Trophoblast cell (in vitro differentiated cells and primary cell): ENCODE measurements at regions not wholly inside any gene's neighbourhood (a gene's known extent, or its start where the extent isn't known, plus 50 kb on each side); places are given as distances from the start of the nearest gene placed in this dataset.

Source experiments
- DNase-seq, 2 donors: peaks; one replicate each; pipeline ENCODE4 v3.0.0-alpha.2; 2016
- H2AFZ ChIP-seq: 2 replicates; pipeline ENCODE4 v1.6.1; 2013; ENCODE audit warnings: low read length, moderate library complexity, mild to moderate bottlenecking; ENCODE audit not compliant: insufficient read depth, poor library complexity
- H2AK5ac ChIP-seq: 2 replicates; pipeline ENCODE4 v1.6.1; 2013; ENCODE audit warnings: mild to moderate bottlenecking, low read length
- H2BK120ac ChIP-seq: 2 replicates; pipeline ENCODE4 v1.6.1; 2013; ENCODE audit warnings: low read length, mild to moderate bottlenecking, moderate library complexity; ENCODE audit not compliant: insufficient read depth, poor library complexity
- H2BK12ac ChIP-seq: 2 replicates; pipeline ENCODE4 v1.6.1; 2013; ENCODE audit warnings: mild to moderate bottlenecking, low read length, moderate library complexity
- H2BK5ac ChIP-seq: 2 replicates; pipeline ENCODE4 v1.6.1; 2013; ENCODE audit warnings: low read length, low read depth, moderate library complexity, mild to moderate bottlenecking; ENCODE audit not compliant: poor library complexity
- H3K14ac ChIP-seq: 2 replicates; pipeline ENCODE4 v1.6.1; 2013; ENCODE audit warnings: mild to moderate bottlenecking, low read length
- H3K18ac ChIP-seq: 2 replicates; pipeline ENCODE4 v1.6.1; 2013; ENCODE audit warnings: mild to moderate bottlenecking, low read length
- H3K23ac ChIP-seq: 2 replicates; pipeline ENCODE4 v1.6.1; 2013; ENCODE audit warnings: low read length
- H3K27ac ChIP-seq: 2 replicates; pipeline ENCODE4 v1.5.1; 2013; ENCODE audit warnings: low read depth, mild to moderate bottlenecking, inconsistent platforms, low read length, moderate library complexity
- H3K27me3 ChIP-seq: 2 replicates; pipeline ENCODE4 v1.6.1; 2013; ENCODE audit warnings: inconsistent platforms, mild to moderate bottlenecking, low read length, moderate library complexity; ENCODE audit not compliant: insufficient read depth
- H3K36me3 ChIP-seq, 2 experiments: 1 replicate in 1 of 2; 2 replicates in 1 of 2; pipeline ENCODE4 v1.6.1; 2013; ENCODE audit warnings: low read length in 2 of 2, mild to moderate bottlenecking in 2 of 2, moderate library complexity in 1 of 2; ENCODE audit not compliant: insufficient read depth in 2 of 2, control insufficient read depth in 1 of 2
- H3K4ac ChIP-seq: 2 replicates; pipeline ENCODE4 v1.6.1; 2013; ENCODE audit warnings: low read depth, mild to moderate bottlenecking, low read length, moderate library complexity
- H3K4me1 ChIP-seq, 2 experiments: 1 replicate in 1 of 2; 2 replicates in 1 of 2; pipeline ENCODE4 v1.6.1; 2013; ENCODE audit warnings: low read length in 2 of 2, mild to moderate bottlenecking in 2 of 2, moderate library complexity in 1 of 2; ENCODE audit not compliant: insufficient read depth in 2 of 2, control insufficient read depth in 1 of 2
- H3K4me2 ChIP-seq: 2 replicates; pipeline ENCODE4 v1.6.1; 2013; ENCODE audit warnings: inconsistent platforms, mild to moderate bottlenecking, low read length, moderate library complexity
- H3K4me3 ChIP-seq: 2 replicates; pipeline ENCODE4 v1.5.1; 2013; ENCODE audit warnings: mild to moderate bottlenecking, low read depth, low read length, inconsistent platforms
- H3K79me1 ChIP-seq: one replicate; pipeline ENCODE4 v1.6.1; 2013; ENCODE audit warnings: low read length
- H3K79me2 ChIP-seq: 2 replicates; pipeline ENCODE4 v1.6.1; 2013; ENCODE audit warnings: low read length, mild to moderate bottlenecking; ENCODE audit not compliant: control insufficient read depth, insufficient read depth, poor library complexity
- H3K9ac ChIP-seq: 2 replicates; pipeline ENCODE4 v1.6.1; 2013; ENCODE audit warnings: mild to moderate bottlenecking, low read length
- H3K9me3 ChIP-seq: 2 replicates; pipeline ENCODE4 v1.6.1; 2013; ENCODE audit warnings: low read depth, mild to moderate bottlenecking, control low read depth, inconsistent platforms, low read length; ENCODE audit not compliant: insufficient read depth
- H4K12ac ChIP-seq: 2 replicates; pipeline ENCODE4 v1.6.1; 2013; ENCODE audit warnings: low read depth, mild to moderate bottlenecking, low read length, moderate library complexity
- H4K8ac ChIP-seq: 2 replicates; pipeline ENCODE4 v1.6.1; 2013; ENCODE audit warnings: low read depth, mild to moderate bottlenecking, low read length, moderate library complexity
- H4K91ac ChIP-seq: one replicate; pipeline ENCODE4 v1.6.1; 2013; ENCODE audit warnings: low read depth, mild to moderate bottlenecking, low read length, moderate library complexity
- WGBS: extraction: QIAGEN DNeasy Blood & Tissue Kit; methylation state at CpG from one replicate; pipeline ENCODE4 v1.1.7; 2013; ENCODE audit warnings: missing lambda C conversion rate; ENCODE audit not compliant: insufficient read length, insufficient coverage; ENCODE audit errors: extremely low coverage; 5-methylcytosine and 5-hydroxymethylcytosine counted together

DNA sequence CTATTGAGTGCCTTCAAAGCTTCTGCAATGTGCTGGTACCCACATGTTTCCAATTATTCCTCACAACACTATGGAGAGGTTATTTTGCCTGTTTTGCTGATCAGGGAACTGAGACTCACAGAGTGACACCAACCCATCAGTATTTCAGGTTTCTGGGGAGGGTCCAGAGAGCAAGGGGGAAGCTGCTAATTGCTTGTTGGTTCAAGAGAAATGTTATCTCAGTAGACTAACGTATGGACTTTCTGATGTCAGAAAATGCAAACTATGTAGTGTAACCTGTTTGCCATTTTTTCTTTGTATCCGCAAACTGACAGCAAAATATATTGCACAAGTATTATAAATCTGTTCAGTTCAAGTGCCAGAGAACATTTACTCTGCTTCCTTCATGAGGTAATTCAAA lies 108.3 kb upstream of the MSX2 start:
- Histone ChIP-seq H4K8ac (no peak overlapping the region), H3K4me3 (no peak overlapping the region), H3K79me2 (peaks cover 8% of the 10 kb centered on the region), H3K14ac (no peak overlapping the region), H3K4me1 (peaks cover 28 to 33% of the 10 kb centered on the region in 2 experiments), H2BK5ac (no peak overlapping the region), H4K12ac (no peak overlapping the region), H2BK12ac (no peak overlapping the region), H3K18ac (no peak overlapping the region), H3K9ac (no peak overlapping the region), H2BK120ac (no peak overlapping the region), H2AK5ac (no peak overlapping the region), H3K9me3 (no peaks in the 10 kb centered on the region), H3K79me1 (peaks cover 50% of the 10 kb centered on the region), H2AFZ (no peak overlapping the region), H3K23ac (no peak overlapping the region), H3K4ac (no peak overlapping the region), H3K27me3 (no peaks in the 10 kb centered on the region), H3K36me3 (no peaks in the 10 kb centered on the region), H3K4me2 (peak overlapping the region; percentile 36), H3K27ac (peak overlapping the region; percentile 72), H4K91ac (no peak overlapping the region)
- peak; percentile 96 to 99 for DNase-seq
- WGBS: no CpG with 5 or more reads among the region's 2 CpGs

DNA sequence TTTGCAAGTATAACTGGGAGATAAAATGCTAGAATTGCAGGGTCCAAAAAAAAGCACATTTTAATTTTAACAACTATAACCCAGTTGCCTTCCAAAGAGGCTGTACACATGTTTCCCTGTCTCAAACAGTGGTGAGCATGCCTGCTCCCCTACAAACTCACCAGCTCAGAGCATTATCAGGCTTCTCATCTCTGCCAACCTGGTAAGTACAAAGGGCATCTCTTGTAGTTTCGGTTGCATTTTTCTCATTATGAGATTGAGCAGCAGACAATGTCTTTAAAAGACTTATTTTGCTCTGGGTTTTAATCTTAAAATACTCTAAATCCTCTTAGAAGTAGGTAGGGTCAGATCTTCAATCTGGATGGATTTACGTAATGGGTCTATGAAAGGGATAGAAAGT lies 107.1 kb upstream of the MSX2 start:
- H4K91ac ChIP-seq: peak overlapping the region; percentile 99
- no peaks in the 10 kb centered on the region for H3K27me3 ChIP-seq
- peak overlapping the region; percentile 96 for H2AK5ac ChIP-seq
- no CpG with 5 or more reads among the region's 2 CpGs for WGBS
- H2BK120ac ChIP-seq: peak overlapping the region; percentile 97
- H3K4ac ChIP-seq: peak overlapping the region; percentile 78
- H3K27ac ChIP-seq: peak overlapping the region; percentile 90
- no peak overlapping the region for H4K12ac ChIP-seq
- peaks cover 53% of the 10 kb centered on the region for H3K79me1 ChIP-seq
- DNase-seq: no peak
- H3K36me3 ChIP-seq: no peaks in the 10 kb centered on the region
- H2AFZ ChIP-seq: no peak overlapping the region
- peak overlapping the region; percentile 81 for H2BK12ac ChIP-seq
- H3K4me3 ChIP-seq: no peak overlapping the region
- peak overlapping the region; percentile 85 for H3K18ac ChIP-seq
- peaks cover 28 to 31% of the 10 kb centered on the region in 2 experiments for H3K4me1 ChIP-seq
- no peak overlapping the region for H3K9ac ChIP-seq
- H2BK5ac ChIP-seq: peak overlapping the region; percentile 95
- peaks cover 8% of the 10 kb centered on the region for H3K79me2 ChIP-seq
- no peak overlapping the region for H3K4me2 ChIP-seq
- H3K9me3 ChIP-seq: no peaks in the 10 kb centered on the region
- no peak overlapping the region for H3K23ac ChIP-seq
- H3K14ac ChIP-seq: peak overlapping the region; percentile 78
- peak overlapping the region; percentile 77 for H4K8ac ChIP-seq

GRCh38 chr5:174617910-174618309 lies 106.5 kb upstream of the MSX2 start:
- H3K9me3 ChIP-seq: no peaks in the 10 kb centered on the region
- H3K36me3 ChIP-seq: no peaks in the 10 kb centered on the region
- H4K8ac ChIP-seq: peak overlapping the region; percentile 77
- H3K79me1 ChIP-seq: peaks cover 53% of the 10 kb centered on the region
- H2AFZ ChIP-seq: peak overlapping the region; percentile 32
- H3K4me2 ChIP-seq: no peak overlapping the region
- peaks cover 25 to 28% of the 10 kb centered on the region in 2 experiments for H3K4me1 ChIP-seq
- no peak overlapping the region for H3K9ac ChIP-seq
- H3K79me2 ChIP-seq: peaks cover 8% of the 10 kb centered on the region
- H3K18ac ChIP-seq: peak overlapping the region; percentile 85
- H4K12ac ChIP-seq: peak overlapping the region; percentile 10
- DNase-seq: no peak
- H3K4ac ChIP-seq: peak overlapping the region; percentile 78
- no CpG with 5 or more reads among the region's 10 CpGs for WGBS
- peak overlapping the region; percentile 95 for H2BK5ac ChIP-seq
- H3K23ac ChIP-seq: no peak overlapping the region
- peak overlapping the region; percentile 96 for H2AK5ac ChIP-seq
- H2BK12ac ChIP-seq: peak overlapping the region; percentile 78
- H3K4me3 ChIP-seq: no peak overlapping the region
- H2BK120ac ChIP-seq: peak overlapping the region; percentile 97
- H3K27me3 ChIP-seq: no peaks in the 10 kb centered on the region
- peak overlapping the region; percentile 99 for H4K91ac ChIP-seq
- H3K14ac ChIP-seq: peak overlapping the region; percentile 78
- peak overlapping the region; percentile 90 for H3K27ac ChIP-seq

- Histone ChIP-seq H2BK120ac (peak overlapping the region; percentile 97), H3K27me3 (no peaks in the 10 kb centered on the region), H3K36me3 (no peaks in the 10 kb centered on the region), H4K91ac (peak overlapping the region; percentile 99), H2AK5ac (no peak overlapping the region), H3K4me3 (no peak overlapping the region), H3K23ac (no peak overlapping the region), H2AFZ (no peak overlapping the region), H2BK5ac (peak overlapping the region; percentile 95), H3K14ac (peak overlapping the region; percentile 78), H3K27ac (peak overlapping the region; percentile 90), H2BK12ac (peak overlapping the region; percentile 78), H3K9ac (no peak overlapping the region), H3K18ac (no peak overlapping the region), H4K12ac (no peak overlapping the region), H3K79me1 (peaks cover 52% of the 10 kb centered on the region), H3K79me2 (peaks cover 8% of the 10 kb centered on the region), H3K9me3 (no peaks in the 10 kb centered on the region), H3K4me2 (no peak overlapping the region), H4K8ac (peak overlapping the region; percentile 77), H3K4ac (peak overlapping the region; percentile 78), H3K4me1 (peaks cover 22 to 32% of the 10 kb centered on the region in 2 experiments)
- no peak for DNase-seq
- no CpG with 5 or more reads among the region's 4 CpGs for WGBS
Measured at GRCh38 chr5:174618589-174618988, 105.8 kb upstream of the MSX2 start.
